HG02884 (cell line): ENCODE measurements at regions not wholly inside any gene's neighbourhood (a gene's known extent, or its start where the extent isn't known, plus 50 kb on each side); places are given as distances from the start of the nearest gene placed in this dataset.

Experiments used
- ATAC-seq: cut with Tn5 transposase; IDR thresholded peaks from one replicate; pipeline ENCODE4 v1.9.1; 2021; ENCODE audit warnings: mild to moderate bottlenecking, moderate library complexity; ENCODE audit not compliant: unreplicated experiment

DNA sequence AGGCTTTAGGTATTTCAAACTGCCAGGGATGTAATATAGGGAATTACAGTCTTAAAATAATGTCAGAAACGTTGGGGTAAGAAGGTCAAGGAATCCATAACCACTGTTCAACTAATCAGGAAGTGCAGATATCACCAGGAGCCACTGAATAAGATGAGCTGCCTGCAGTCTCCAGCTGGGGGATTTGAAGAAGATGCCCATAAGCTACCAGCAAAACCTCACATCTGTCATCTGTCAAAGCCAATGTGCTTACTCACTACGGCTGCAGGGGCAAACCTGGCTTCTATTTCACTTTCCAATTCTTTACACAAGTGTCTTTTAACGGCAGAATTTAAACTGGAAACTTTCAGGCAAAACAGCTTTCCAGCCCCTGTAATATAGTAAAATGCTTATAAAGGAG lies 1410.1 kb upstream of the ATXN8OS start:
- no peak for ATAC-seq

DNA sequence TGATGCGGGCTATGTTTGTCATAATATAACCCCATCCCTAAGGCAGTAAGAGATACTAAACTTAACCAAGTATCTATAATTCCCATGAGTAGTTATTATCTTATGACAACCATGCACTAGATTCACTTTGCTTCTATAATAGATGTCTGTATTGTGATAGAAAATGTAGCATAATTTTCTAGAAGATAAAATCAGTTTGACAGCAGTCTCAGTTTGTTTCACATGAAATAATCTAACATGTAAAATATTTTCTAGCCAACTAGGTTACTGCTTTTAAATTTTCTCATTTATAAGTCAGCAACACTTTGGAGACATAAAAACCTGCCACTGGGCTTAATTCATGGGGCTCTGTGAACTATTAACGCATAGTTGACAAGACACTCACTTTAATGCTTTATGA lies 1410.7 kb upstream of the ATXN8OS start:
- ATAC-seq, result no peak

DNA sequence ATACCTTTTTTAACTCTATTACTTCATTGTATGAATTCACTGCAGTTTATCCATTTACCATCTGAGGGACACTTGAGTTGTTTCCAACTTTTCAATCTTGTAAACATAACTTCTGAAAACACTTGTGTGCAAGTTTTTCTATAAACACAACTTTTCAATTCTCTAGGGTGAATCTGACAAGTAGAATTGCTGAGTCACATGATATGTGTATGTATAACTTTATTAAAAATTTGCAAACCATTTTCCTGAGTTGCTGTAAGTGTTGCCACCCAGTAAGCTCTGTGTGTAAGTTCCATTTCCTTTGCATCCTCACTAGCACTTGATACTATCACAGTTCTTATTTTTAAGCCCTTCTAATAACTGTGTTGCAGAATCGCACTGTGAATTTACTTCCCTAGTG lies 1415.6 kb upstream of the ATXN8OS start:
- no peak for ATAC-seq

DNA sequence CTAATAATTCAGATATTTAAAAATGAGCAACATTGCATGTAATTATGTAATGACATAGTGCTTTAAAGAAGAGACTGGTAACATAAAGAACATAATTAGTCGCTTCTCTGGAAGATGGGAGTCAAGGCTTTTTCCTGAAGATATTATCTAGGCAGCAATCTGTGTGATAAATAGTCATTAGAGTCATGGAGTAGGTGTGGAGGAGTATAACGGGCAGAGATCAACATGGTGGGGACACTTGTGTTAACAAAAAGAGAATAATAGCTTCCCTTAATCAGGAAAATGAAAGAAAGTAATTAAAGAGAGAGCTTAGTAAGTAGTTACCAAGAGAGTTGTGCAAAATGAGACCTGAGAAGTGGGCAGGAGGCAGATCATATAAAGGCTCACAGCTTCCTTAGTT lies 1417.1 kb upstream of the ATXN8OS start:
- ATAC-seq, result no peak

DNA sequence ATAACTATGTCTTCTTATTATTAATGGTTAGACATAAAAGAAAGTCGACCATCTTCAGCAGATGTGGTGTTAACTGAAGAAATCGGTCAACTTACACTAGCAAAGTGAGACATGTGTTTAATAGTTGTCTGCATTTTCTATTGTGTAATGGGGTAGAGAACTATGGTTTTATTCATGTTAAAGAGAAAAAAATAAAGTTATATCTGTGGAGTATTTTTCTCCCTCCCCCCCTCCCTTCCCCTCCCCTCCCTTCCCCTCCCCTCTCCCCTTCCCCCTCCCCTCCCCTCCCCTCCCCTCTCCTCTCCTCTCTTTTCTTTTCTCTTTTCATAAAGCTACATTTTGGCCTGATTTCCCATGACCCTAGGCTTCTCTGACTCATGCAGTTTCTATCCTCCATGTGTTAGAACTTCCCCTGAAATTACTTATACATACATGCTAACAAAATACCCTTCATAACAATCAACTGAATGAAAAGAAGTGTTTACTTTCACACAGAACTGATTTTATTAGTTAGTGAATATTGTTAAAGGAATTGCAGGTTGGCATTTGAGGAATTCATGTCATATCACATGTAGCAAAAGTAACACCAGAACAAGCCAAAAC lies 1431.0 kb upstream of the ATXN8OS start:
- no peak for ATAC-seq

DNA sequence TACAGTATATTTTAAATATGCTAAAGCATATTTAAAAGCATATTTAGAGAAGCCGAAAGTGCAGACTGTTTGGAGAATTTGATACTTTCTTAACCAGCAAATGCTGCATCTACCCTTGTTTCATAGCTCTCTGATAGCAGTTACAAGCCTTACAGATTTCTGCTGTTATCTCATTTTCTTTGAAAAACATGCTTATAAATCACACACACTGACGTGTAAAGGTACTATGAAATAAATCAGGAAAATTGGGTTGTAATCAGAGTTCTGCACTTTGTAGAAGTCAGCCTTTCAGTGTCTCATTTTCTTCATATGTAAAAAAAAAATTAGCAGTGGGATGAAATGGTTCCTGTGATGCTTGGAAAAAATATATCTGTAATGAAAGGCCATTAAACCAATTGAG lies 1432.4 kb upstream of the ATXN8OS start:
- ATAC-seq, result no peak

DNA sequence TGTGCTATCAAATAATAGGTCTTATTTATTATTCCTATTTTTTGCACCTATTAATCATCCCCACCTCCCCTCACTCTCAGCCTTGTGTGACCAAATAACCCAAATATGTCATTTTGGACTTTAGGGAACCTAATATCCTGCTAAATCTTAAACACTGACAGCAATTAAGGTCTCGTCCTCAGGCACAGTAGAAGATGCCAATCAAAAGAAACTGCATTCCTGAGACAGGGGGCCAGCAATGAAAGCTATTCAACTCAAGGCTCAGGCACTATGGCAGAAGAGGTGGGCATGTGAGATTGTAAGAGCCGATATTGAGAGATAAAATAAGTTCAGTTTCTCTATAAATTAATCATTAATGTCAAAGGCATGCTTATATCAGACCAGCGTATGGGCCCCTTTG lies 1437.7 kb upstream of the PCDH9 start:
- no peak for ATAC-seq

DNA sequence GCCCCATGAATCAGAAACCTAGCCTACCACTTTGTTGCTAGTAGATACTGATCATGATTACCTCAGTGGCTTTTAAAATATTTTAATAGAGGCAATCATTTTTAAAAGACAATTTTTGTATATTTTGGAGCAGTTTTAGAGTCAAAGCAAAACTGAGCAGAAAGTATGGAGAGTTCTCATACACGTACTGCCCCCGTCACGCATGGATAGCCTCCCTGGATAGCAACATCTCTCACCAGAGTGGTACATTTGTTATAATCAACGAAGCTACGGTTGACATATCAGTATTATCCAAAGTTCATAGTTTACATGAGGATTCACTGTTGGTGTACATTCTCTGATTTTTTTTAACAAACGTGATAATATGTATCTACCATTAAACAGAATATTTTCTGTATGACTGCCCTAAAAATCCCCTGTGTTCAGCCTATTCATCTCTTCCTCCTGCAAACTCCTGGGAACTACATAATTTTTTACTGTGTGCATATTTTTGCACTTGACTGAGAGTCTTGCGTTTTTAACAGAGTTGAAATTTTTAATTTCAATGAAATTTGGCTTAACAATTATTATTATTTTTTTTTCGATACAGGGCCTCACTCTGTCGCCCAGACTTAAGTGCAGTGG lies 1436.8 kb upstream of the PCDH9 start:
- ATAC-seq, result peak; percentile 44

DNA sequence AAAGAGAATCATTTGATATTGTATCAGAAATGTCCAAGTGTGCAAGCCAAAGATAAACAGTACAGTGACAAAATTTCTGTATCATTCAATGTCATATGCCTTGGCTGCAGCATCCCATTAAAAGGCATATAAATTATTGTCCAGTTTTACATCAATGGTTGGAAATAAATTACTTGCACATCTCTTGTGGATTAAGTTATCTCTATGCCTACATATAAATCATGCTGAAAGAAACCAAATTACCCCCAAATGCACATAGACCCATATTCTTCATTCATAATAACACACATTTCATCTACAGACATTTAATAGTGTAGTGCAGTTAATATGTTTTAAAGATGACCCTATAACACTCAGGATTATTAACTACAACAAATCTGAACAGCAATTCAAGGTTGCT lies 1415.7 kb upstream of the PCDH9 start:
- ATAC-seq, result no peak

DNA sequence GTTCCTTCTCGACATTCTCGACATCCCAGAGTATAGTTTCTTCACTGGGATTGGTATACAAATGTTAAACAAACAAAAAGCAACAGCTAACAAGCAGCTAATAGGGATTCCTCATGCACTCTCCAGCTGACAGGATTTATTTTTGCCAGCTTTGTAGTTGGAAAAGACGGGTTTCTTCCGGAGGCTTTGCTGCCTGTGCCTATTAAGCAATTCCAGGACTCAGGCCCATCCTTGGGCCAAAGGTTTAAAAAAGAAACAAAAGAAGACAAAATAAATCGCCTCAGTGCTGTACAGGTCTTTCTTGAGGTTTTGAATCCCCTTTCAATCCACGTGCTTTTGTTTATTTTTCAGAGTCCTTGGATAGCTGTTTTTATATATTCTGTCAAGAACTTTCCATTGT lies 1414.5 kb upstream of the PCDH9 start:
- ATAC-seq, result no peak

DNA sequence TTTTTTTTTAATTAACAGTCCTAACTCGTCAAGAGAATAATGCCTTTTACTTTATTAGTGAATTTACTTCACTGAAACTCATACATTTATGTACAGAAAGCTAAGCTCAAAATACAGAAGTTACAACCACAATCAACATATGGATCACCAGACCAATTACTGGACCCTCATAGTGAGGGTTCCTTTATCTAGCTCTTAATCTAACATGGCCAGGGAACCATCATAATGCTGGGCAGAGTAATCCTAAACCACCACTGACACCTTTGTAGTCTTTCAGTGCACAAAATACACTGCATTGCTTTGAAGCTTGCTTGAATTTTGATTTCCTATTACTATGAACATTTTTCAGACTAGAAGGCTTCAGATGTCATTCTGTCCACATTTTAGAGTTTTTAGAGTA lies 1406.6 kb upstream of the PCDH9 start:
- ATAC-seq, result no peak

DNA sequence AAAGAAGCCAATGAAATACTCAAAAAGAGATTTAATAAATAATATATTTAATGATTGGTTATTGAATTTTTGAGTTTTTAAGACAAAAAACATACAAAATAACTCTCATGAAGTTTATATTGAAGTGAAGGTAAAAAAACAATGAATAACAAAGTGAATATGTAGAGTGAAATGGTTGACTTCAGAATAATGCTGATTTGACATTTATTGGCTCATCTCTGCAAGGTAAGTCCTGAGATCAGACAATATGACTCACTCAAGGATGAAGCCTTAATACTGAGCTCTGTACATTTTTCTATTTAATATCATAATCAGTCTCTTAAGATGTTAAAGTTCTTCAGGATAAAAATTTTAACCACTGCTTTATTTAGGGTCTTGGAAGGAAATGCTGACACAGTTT lies 1398.9 kb upstream of the PCDH9 start:
- no peak for ATAC-seq

DNA sequence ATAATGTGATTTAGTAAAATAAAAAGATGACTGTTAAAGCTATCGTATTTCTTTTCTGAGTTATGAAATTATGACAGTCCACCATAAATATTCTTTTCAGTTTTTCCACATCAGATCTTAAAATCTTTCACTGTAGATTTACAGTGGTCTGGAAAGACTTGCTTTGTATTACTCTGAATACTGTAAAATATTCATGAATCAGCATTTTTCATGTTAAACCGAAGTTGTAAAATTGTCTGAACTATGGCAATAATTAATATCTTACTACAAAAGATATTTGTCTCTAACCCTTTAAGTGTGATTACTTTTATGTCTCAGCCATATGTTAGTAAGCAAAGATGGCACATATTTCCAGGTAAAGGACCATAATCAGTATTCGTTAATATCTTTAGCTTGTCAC lies 1397.2 kb upstream of the PCDH9 start:
- ATAC-seq, result no peak

DNA sequence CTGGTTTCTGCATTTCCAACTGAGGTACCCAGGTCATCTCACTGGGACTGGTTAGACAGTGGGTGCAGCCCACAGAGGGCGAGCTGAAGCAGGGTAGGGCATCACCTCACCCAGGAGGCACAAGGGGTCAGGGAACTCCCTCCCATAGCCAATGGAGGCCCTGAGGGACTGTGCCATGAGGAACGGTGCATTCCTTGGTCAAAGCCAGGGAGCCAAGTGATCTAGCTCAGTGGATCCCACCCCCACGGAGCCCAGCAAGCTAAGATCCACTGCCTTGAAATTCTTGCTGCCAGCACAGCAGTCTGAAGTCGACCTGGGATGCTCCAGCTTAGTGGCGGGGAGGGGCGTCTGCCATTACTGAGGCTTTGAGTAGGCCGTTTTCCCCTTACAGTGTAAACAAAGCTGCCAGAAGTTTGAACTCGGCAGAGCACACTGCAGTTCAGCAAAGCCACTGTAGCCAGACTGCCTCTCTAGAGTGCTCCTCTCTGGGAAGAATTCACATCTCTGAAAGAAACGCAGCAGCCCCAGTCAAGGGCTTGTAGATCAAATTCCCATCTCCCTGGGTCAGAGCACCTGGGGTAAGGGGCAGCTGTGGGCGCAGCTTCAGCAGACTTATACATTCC lies 1386.6 kb upstream of the PCDH9 start:
- no peak for ATAC-seq

DNA sequence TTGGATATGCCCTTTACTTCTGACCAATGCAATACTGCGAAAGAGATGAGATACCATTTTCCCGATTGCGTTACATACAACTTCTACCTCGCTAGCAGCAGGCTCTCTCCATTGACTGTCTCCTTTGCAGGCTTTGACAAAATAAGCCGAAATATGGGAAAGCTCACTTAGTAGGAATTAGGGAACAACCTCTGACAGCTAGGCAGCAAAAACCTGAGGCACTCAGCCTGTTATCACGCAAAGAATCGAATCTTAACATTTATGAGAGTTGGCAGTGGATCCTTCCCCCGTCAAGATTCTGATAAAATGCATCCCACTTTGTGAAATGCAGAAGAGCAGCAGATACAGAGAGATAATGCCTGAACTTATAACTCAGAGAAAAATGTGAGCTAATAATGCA lies 1379.5 kb upstream of the PCDH9 start:
- no peak for ATAC-seq

DNA sequence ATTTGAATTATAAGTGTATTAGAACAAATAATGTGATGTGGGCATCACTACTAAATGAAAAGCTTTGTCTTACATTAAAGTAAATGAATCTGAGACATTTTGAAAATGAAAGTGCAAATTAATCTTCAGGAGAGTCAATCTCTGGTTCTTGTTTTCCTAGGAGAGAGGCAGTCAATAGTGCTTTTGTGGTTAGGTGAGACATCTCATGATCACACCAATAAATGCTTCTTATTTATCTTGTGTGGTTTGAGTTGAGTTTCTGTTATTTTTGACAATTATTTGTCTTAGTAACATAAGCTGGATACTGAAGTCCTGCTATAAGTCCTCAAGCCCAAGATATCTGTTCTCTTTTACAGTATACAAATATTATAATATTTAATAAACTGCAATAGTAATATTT lies 1378.0 kb upstream of the PCDH9 start:
- no peak for ATAC-seq

DNA sequence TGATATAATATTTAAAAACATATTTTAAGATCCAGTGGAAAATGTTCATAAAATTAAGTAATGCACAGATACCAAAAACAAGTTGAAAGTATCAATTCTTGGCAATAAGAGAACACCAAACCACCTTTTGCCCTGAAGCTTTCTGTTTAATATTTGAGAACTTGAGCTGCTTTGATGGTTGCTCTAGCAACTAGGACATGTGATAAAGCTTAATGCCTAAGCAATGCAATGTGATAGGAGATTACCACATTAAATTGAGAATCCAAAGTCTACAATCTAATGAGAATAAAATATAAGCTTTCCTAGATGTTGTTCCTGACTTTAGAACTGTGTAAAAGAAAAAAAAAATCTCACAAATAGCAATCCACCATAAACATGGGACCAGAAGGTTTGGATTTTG lies 1367.5 kb upstream of the PCDH9 start:
- ATAC-seq, result no peak

DNA sequence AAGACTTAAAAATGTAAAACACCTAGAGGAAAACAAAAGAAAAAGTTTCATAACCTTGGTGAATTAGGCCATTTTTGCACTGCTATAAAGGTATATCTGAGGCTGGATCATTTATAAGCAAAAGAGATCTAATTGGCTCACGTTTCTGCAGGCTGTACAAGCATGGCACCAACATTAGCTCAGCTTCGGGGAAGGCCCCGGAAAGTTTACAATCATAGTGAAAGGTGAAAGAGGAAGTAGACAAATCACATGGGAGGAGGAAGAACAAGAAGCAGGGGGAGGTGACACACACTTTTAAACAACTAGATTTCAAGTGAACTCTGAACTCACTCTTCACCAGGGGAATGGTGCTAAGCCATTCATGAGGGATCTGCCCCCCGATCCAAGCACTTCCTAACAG lies 1358.5 kb upstream of the PCDH9 start:
- peak; percentile 100 for ATAC-seq

DNA sequence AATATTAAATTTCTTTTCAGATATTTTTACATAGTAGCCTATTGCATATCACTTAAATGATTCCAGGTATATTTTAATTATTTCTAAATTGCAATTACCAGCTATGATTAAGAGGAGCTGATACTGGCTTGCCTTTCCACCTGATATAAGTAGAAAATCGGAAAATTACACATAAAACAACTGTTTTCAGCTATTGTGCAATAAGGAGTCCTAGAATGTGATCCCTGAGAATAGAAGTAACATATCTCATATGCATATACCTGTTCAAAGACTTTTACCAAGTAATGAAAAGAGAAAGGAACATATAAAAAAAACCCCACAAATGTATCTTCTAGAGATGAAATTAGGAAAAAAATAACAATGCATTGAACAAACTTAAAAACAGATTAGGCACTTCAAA lies 1354.6 kb upstream of the PCDH9 start:
- no peak for ATAC-seq

DNA sequence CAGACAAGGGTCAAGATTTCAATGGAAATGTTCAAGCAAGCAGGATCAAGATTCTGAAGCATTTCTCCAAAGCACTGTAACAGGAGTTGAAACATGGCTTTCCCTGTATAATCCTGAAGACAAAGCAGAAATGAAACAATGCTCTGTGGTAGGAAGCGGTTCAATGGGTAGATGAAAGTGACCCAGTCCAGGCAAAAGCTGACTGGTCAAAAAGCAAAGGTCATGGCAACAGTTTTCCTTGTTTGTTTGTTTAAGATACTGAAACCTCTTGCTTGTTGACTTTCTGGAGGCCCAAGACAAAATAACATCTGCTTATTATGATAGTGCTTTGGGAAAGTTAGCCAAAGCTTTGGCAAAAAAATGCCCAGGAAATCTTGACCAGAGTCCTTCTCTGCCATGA lies 1343.9 kb upstream of the PCDH9 start:
- no peak for ATAC-seq

DNA sequence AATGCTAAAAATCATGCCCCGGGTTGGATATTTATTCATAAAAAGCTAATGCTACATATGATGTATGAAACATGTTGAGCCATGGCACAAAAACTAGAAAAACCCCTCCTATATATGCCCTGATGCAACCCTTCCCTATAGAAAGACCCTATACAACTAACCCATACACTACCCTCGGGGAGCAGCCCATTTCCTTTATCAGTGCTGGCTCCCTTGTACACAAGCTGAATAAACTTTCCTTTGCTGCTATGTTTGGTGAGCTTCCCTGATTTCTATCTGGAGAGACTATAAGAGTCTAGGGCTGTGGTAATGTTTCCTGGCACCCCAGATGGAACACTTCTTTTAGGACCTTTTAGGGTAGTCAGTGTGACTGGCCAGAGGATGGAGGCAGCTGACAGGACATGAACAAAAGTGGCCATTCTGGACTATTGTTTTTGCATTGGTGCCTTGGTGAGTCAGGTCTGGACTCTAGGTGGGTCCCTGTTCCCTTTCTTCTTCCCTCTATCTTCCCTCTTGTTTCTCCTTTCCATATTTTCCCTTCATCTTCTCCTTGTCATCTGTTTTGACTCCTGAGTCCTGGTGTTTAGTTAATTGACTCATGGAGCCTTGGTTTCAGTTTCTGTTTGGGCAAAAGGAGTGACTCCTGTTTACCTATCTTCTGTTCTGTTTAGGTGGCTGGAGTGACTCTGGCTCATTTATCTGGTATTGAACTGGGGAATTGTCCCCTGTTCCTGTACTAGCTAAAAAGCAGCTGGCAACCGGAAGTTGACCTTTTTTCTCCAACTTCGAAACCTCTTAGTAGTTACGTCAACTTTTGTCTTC lies 1321.8 kb upstream of the PCDH9 start:
- no peak for ATAC-seq

DNA sequence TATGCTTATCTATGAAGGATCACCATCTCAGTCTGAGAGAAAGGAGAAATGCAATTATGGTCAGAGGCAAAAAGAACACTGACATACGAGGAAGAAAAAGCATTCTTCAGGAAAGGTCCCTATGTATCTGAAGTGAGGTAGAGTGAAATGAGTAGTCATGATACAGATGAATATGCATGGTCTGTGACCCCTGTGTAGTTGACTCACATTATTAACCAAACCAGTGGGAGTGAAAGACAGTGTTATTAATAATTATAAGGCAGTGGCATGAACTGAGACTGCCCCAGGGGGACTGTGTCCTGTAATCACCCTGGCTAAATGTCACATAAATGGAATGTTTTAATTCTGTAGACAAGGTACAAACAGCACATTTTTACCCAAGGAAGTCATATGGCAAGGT lies 1320.2 kb upstream of the PCDH9 start:
- peak; percentile 56 for ATAC-seq
